ENCODE measurements at regions not wholly inside any gene's neighbourhood (a gene's known extent, or its start where the extent isn't known, plus 50 kb on each side); places are given as distances from the start of the nearest gene placed in this dataset.

GRCh38 chr2:240233885-240234502 is 93.5 kb upstream of the OTOS start:
- Histone ChIP-seq H3K36me3 (ENCODE audit: control insufficient read depth, insufficient read depth, low read length) (no peaks in the 10 kb centered on the region), H3K27me3 (ENCODE audit: control insufficient read depth, insufficient read depth, low read length, poor library complexity, severe bottlenecking) (no peaks in the 10 kb centered on the region), H3K4me3 (ENCODE audit: insufficient read depth, low read depth, low read length) (no peak overlapping the region), H3K27ac (ENCODE audit: insufficient read depth, low read depth, low read length, poor library complexity, severe bottlenecking) (no peak overlapping the region), H3K4me1 (ENCODE audit: control insufficient read depth, insufficient read depth, low read length) (peaks cover 9% of the 10 kb centered on the region), H3K9me3 (ENCODE audit: control insufficient read depth, low read length) (peaks cover 3% of the 10 kb centered on the region)
- 56 to 63% methylated on average over 14 to 15 of the region's 15 CpGs for WGBS, 2 experiments

GRCh38 chr2:240234503-240234951 is 94.1 kb upstream of the OTOS start:
- H3K27ac ChIP-seq (ENCODE audit: insufficient read depth, low read depth, low read length, poor library complexity, severe bottlenecking), result no peak overlapping the region
- 86 to 89% methylated on average over 8 of the region's 8 CpGs for WGBS, 2 experiments
- no peaks in the 10 kb centered on the region for H3K9me3 ChIP-seq (ENCODE audit: control insufficient read depth, low read length)
- peaks cover 9% of the 10 kb centered on the region for H3K4me1 ChIP-seq (ENCODE audit: control insufficient read depth, insufficient read depth, low read length)
- no peaks in the 10 kb centered on the region for H3K36me3 ChIP-seq (ENCODE audit: control insufficient read depth, insufficient read depth, low read length)
- no peaks in the 10 kb centered on the region for H3K27me3 ChIP-seq (ENCODE audit: control insufficient read depth, insufficient read depth, low read length, poor library complexity, severe bottlenecking)
- no peak overlapping the region for H3K4me3 ChIP-seq (ENCODE audit: insufficient read depth, low read depth, low read length)

DNA sequence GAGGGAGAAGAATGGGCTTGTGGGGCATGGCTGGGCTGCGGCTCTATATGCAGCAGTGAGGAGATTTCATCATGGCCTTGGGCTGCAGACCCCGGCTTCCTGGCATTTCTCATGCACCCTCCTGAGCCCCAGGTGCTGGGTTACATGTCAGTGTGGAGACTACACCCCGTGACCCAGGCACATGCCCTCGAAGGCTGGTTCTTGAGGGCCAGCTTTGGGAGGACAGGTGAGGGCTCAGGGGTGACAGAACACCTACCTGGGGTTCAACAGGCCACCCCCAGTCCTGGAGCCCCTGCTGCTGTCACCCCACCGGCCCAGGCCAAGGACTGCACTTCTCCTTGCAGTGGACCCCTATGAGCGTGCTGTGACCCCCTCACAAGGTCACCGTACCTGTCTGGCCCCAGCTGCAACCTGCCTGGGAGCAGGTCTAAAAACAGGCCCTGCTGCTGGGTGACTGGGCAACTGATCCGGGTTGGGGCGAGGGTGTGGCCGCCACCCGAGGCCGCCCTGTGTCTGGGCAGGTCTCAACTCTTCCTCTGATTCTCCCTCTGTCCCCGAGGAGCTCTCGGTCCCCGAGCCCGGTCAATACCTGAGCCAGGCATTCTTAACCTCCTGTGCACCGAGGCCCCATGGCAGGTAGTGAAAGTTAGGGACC is 94.8 kb upstream of the OTOS start:
- peaks cover 9% of the 10 kb centered on the region for H3K4me1 ChIP-seq (ENCODE audit: control insufficient read depth, insufficient read depth, low read length)
- no peak overlapping the region for H3K27ac ChIP-seq (ENCODE audit: insufficient read depth, low read depth, low read length, poor library complexity, severe bottlenecking)
- H3K27me3 ChIP-seq (ENCODE audit: control insufficient read depth, insufficient read depth, low read length, poor library complexity, severe bottlenecking), result no peaks in the 10 kb centered on the region
- no peaks in the 10 kb centered on the region for H3K36me3 ChIP-seq (ENCODE audit: control insufficient read depth, insufficient read depth, low read length)
- H3K4me3 ChIP-seq (ENCODE audit: insufficient read depth, low read depth, low read length), result no peak overlapping the region
- H3K9me3 ChIP-seq (ENCODE audit: control insufficient read depth, low read length), result no peaks in the 10 kb centered on the region
- WGBS, 2 experiments, result 86 to 92% methylated on average over 17 of the region's 17 CpGs

DNA sequence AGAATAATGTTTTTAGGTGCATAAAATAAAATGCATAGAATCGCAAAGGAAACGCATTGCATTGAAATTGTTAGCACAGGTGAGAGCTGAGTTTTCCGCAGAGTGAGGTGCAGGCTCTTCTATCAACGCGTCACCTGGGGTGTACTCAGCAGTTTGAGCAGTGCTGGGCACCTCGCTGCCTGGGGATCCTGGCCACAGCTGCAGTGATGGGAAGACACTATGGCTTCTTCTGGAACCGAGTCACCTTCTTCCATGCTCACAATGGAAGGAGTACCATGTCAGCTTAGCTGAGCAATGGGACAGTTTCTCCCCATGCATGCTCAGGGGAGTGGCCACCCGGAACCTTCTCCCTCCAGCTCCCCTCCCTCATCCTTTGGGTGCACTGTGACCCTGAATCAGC is 95.4 kb upstream of the OTOS start:
- H3K4me1 ChIP-seq (ENCODE audit: control insufficient read depth, insufficient read depth, low read length), result peaks cover 9% of the 10 kb centered on the region
- H3K9me3 ChIP-seq (ENCODE audit: control insufficient read depth, low read length), result no peaks in the 10 kb centered on the region
- H3K27me3 ChIP-seq (ENCODE audit: control insufficient read depth, insufficient read depth, low read length, poor library complexity, severe bottlenecking), result no peaks in the 10 kb centered on the region
- H3K27ac ChIP-seq (ENCODE audit: insufficient read depth, low read depth, low read length, poor library complexity, severe bottlenecking), result no peak overlapping the region
- WGBS, 2 experiments, result 93 to 94% methylated on average over 8 of the region's 8 CpGs
- H3K4me3 ChIP-seq (ENCODE audit: insufficient read depth, low read depth, low read length), result no peak overlapping the region
- H3K36me3 ChIP-seq (ENCODE audit: control insufficient read depth, insufficient read depth, low read length), result no peaks in the 10 kb centered on the region

GRCh38 chr2:240236217-240237111 is 96.0 kb upstream of the OTOS start:
- no peaks in the 10 kb centered on the region for H3K27me3 ChIP-seq (ENCODE audit: control insufficient read depth, insufficient read depth, low read length, poor library complexity, severe bottlenecking)
- no peak overlapping the region for H3K27ac ChIP-seq (ENCODE audit: insufficient read depth, low read depth, low read length, poor library complexity, severe bottlenecking)
- H3K36me3 ChIP-seq (ENCODE audit: control insufficient read depth, insufficient read depth, low read length), result no peaks in the 10 kb centered on the region
- WGBS, 2 experiments, result 53 to 64% methylated on average over 12 of the region's 12 CpGs
- peaks cover 9% of the 10 kb centered on the region for H3K4me1 ChIP-seq (ENCODE audit: control insufficient read depth, insufficient read depth, low read length)
- no peaks in the 10 kb centered on the region for H3K9me3 ChIP-seq (ENCODE audit: control insufficient read depth, low read length)
- H3K4me3 ChIP-seq (ENCODE audit: insufficient read depth, low read depth, low read length), result no peak overlapping the region

- WGBS, 2 experiments, result 89 to 91% methylated on average over 11 of the region's 11 CpGs
- no peaks in the 10 kb centered on the region for H3K36me3 ChIP-seq (ENCODE audit: control insufficient read depth, insufficient read depth, low read length)
- no peak overlapping the region for H3K27ac ChIP-seq (ENCODE audit: insufficient read depth, low read depth, low read length, poor library complexity, severe bottlenecking)
- H3K9me3 ChIP-seq (ENCODE audit: control insufficient read depth, low read length), result no peaks in the 10 kb centered on the region
- peaks cover 9% of the 10 kb centered on the region for H3K4me1 ChIP-seq (ENCODE audit: control insufficient read depth, insufficient read depth, low read length)
- no peak overlapping the region for H3K4me3 ChIP-seq (ENCODE audit: insufficient read depth, low read depth, low read length)
- H3K27me3 ChIP-seq (ENCODE audit: control insufficient read depth, insufficient read depth, low read length, poor library complexity, severe bottlenecking), result no peaks in the 10 kb centered on the region
These were observed 97.2 kb upstream of the OTOS start for GRCh38 chr2:240237609-240238174.

- H3K27me3 ChIP-seq (ENCODE audit: control insufficient read depth, insufficient read depth, low read length, poor library complexity, severe bottlenecking), result no peaks in the 10 kb centered on the region
- H3K36me3 ChIP-seq (ENCODE audit: control insufficient read depth, insufficient read depth, low read length), result no peaks in the 10 kb centered on the region
- H3K4me1 ChIP-seq (ENCODE audit: control insufficient read depth, insufficient read depth, low read length), result peaks cover 9% of the 10 kb centered on the region
- WGBS, 2 experiments, result 88 to 92% methylated on average over 1 of the region's 1 CpG
- H3K4me3 ChIP-seq (ENCODE audit: insufficient read depth, low read depth, low read length), result no peak overlapping the region
- H3K9me3 ChIP-seq (ENCODE audit: control insufficient read depth, low read length), result no peaks in the 10 kb centered on the region
- no peak overlapping the region for H3K27ac ChIP-seq (ENCODE audit: insufficient read depth, low read depth, low read length, poor library complexity, severe bottlenecking)
These were observed 97.7 kb upstream of the OTOS start for GRCh38 chr2:240238201-240238600.

DNA sequence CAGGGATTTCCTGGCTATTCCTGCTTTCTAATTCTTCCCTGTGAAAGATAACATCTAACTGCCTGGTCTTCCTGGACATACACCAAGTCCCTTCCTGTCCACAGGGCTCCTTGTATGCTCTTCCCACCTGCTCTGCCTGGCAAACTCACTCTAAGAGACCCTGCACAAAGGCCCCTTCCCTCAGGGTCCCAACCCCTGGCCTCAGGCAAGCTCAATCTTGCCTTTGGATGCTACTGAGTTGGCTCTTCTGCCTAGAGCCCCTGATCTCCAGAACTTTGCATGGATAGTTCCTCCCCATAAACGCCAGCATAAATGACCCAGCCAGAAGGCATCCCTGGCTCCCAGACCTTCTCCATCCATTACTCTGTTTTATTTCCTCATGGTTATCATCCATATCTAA is 98.3 kb upstream of the OTOS start:
- Histone ChIP-seq H3K4me3 (ENCODE audit: insufficient read depth, low read depth, low read length) (no peak overlapping the region), H3K9me3 (ENCODE audit: control insufficient read depth, low read length) (no peaks in the 10 kb centered on the region), H3K27me3 (ENCODE audit: control insufficient read depth, insufficient read depth, low read length, poor library complexity, severe bottlenecking) (no peaks in the 10 kb centered on the region), H3K27ac (ENCODE audit: insufficient read depth, low read depth, low read length, poor library complexity, severe bottlenecking) (no peak overlapping the region), H3K4me1 (ENCODE audit: control insufficient read depth, insufficient read depth, low read length) (peaks cover 9% of the 10 kb centered on the region), H3K36me3 (ENCODE audit: control insufficient read depth, insufficient read depth, low read length) (no peaks in the 10 kb centered on the region)
- 86 to 95% methylated on average over 1 of the region's 1 CpG for WGBS, 2 experiments

GRCh38 chr2:240239325-240239724 is 98.9 kb upstream of the OTOS start:
- Histone ChIP-seq H3K27me3 (ENCODE audit: control insufficient read depth, insufficient read depth, low read length, poor library complexity, severe bottlenecking) (no peaks in the 10 kb centered on the region), H3K36me3 (ENCODE audit: control insufficient read depth, insufficient read depth, low read length) (no peaks in the 10 kb centered on the region), H3K9me3 (ENCODE audit: control insufficient read depth, low read length) (no peaks in the 10 kb centered on the region), H3K4me1 (ENCODE audit: control insufficient read depth, insufficient read depth, low read length) (peaks cover 9% of the 10 kb centered on the region), H3K27ac (ENCODE audit: insufficient read depth, low read depth, low read length, poor library complexity, severe bottlenecking) (no peak overlapping the region), H3K4me3 (ENCODE audit: insufficient read depth, low read depth, low read length) (no peak overlapping the region)
- WGBS, 2 experiments, result 83 to 91% methylated on average over 1 of the region's 1 CpG
